Effector memory CD4-positive, alpha-beta T cell (primary cell): ENCODE measurements at regions not wholly inside any gene's neighbourhood (a gene's known extent, or its start where the extent isn't known, plus 50 kb on each side); places are given as distances from the start of the nearest gene placed in this dataset.

Source experiments
- DNase-seq, 3 donors: peaks; one replicate each; pipeline ENCODE4 v3.0.0-alpha.2; 2020
- H3K27ac ChIP-seq: 2 replicates; pipeline ENCODE4 v1.7.0; 2013; ENCODE audit warnings: mild to moderate bottlenecking, low read length, moderate library complexity; ENCODE audit not compliant: insufficient read depth, poor library complexity, severe bottlenecking
- H3K27me3 ChIP-seq: replicated peaks from 2 replicates; pipeline ENCODE4 v1.7.0; 2013; ENCODE audit warnings: mild to moderate bottlenecking, low read length; ENCODE audit not compliant: insufficient read depth, control insufficient read depth, poor library complexity, severe bottlenecking
- H3K36me3 ChIP-seq: 2 replicates; pipeline ENCODE4 v1.7.0; 2013; ENCODE audit warnings: mild to moderate bottlenecking, low read length, moderate library complexity; ENCODE audit not compliant: control insufficient read depth, insufficient read depth
- H3K4me1 ChIP-seq: 2 replicates; pipeline ENCODE4 v1.7.0; 2013; ENCODE audit warnings: low read length, mild to moderate bottlenecking; ENCODE audit not compliant: control insufficient read depth, insufficient read depth, poor library complexity, severe bottlenecking
- H3K4me3 ChIP-seq: 2 replicates; pipeline ENCODE4 v1.7.0; 2013; ENCODE audit warnings: low read length, low read depth, mild to moderate bottlenecking; ENCODE audit not compliant: insufficient read depth, poor library complexity, severe bottlenecking
- H3K9me3 ChIP-seq: 2 replicates; pipeline ENCODE4 v1.7.0; 2013; ENCODE audit warnings: mild to moderate bottlenecking, low read length, moderate library complexity; ENCODE audit not compliant: control insufficient read depth

GRCh38 chr6:17047889-17048288 lies 54.0 kb upstream of the STMND1 start:
- H3K27me3 ChIP-seq, result no peaks in the 10 kb centered on the region
- no peaks in the 10 kb centered on the region for H3K9me3 ChIP-seq
- H3K36me3 ChIP-seq, result no peaks in the 10 kb centered on the region
- DNase-seq, result no peak
- H3K4me1 ChIP-seq, result no peaks in the 10 kb centered on the region
- H3K27ac ChIP-seq, result no peak overlapping the region
- H3K4me3 ChIP-seq, result no peak overlapping the region

GRCh38 chr6:17045581-17046322 lies 56.1 kb upstream of the STMND1 start:
- H3K27ac ChIP-seq, result no peak overlapping the region
- no peak overlapping the region for H3K4me3 ChIP-seq
- H3K27me3 ChIP-seq, result no peaks in the 10 kb centered on the region
- H3K36me3 ChIP-seq, result no peaks in the 10 kb centered on the region
- no peaks in the 10 kb centered on the region for H3K4me1 ChIP-seq
- no peaks in the 10 kb centered on the region for H3K9me3 ChIP-seq
- DNase-seq, result no peak

- no peaks in the 10 kb centered on the region for H3K27me3 ChIP-seq
- no peak overlapping the region for H3K27ac ChIP-seq
- H3K4me3 ChIP-seq, result no peak overlapping the region
- no peak for DNase-seq
- no peaks in the 10 kb centered on the region for H3K36me3 ChIP-seq
- H3K9me3 ChIP-seq, result no peaks in the 10 kb centered on the region
- H3K4me1 ChIP-seq, result no peaks in the 10 kb centered on the region
Measured at GRCh38 chr6:17043148-17043522, 58.7 kb upstream of the STMND1 start.

GRCh38 chr6:17042422-17043147 lies 59.3 kb upstream of the STMND1 start:
- H3K36me3 ChIP-seq, result no peaks in the 10 kb centered on the region
- no peak for DNase-seq
- no peaks in the 10 kb centered on the region for H3K9me3 ChIP-seq
- H3K4me1 ChIP-seq, result no peaks in the 10 kb centered on the region
- H3K4me3 ChIP-seq, result no peak overlapping the region
- H3K27me3 ChIP-seq, result no peaks in the 10 kb centered on the region
- no peak overlapping the region for H3K27ac ChIP-seq

GRCh38 chr6:17039266-17039665 lies 62.6 kb upstream of the STMND1 start:
- H3K4me3 ChIP-seq, result no peak overlapping the region
- no peaks in the 10 kb centered on the region for H3K9me3 ChIP-seq
- H3K4me1 ChIP-seq, result no peaks in the 10 kb centered on the region
- no peaks in the 10 kb centered on the region for H3K27me3 ChIP-seq
- no peaks in the 10 kb centered on the region for H3K36me3 ChIP-seq
- no peak overlapping the region for H3K27ac ChIP-seq
- no peak for DNase-seq

GRCh38 chr6:17038316-17038715 lies 63.5 kb upstream of the STMND1 start:
- DNase-seq, result no peak
- no peaks in the 10 kb centered on the region for H3K4me1 ChIP-seq
- H3K9me3 ChIP-seq, result no peaks in the 10 kb centered on the region
- no peaks in the 10 kb centered on the region for H3K27me3 ChIP-seq
- H3K36me3 ChIP-seq, result no peaks in the 10 kb centered on the region
- no peak overlapping the region for H3K4me3 ChIP-seq
- H3K27ac ChIP-seq, result no peak overlapping the region

GRCh38 chr6:17036065-17036393 lies 65.8 kb upstream of the STMND1 start:
- Histone ChIP-seq H3K27ac (no peak overlapping the region), H3K27me3 (no peaks in the 10 kb centered on the region), H3K4me3 (no peak overlapping the region), H3K9me3 (no peaks in the 10 kb centered on the region), H3K4me1 (no peaks in the 10 kb centered on the region), H3K36me3 (no peaks in the 10 kb centered on the region)
- DNase-seq, result no peak

GRCh38 chr6:17035257-17036064 lies 66.4 kb upstream of the STMND1 start:
- Histone ChIP-seq H3K4me3 (no peak overlapping the region), H3K36me3 (no peaks in the 10 kb centered on the region), H3K9me3 (no peaks in the 10 kb centered on the region), H3K4me1 (no peaks in the 10 kb centered on the region), H3K27ac (no peak overlapping the region), H3K27me3 (no peaks in the 10 kb centered on the region)
- no peak for DNase-seq

- DNase-seq, result no peak
- Histone ChIP-seq H3K27me3 (no peaks in the 10 kb centered on the region), H3K9me3 (no peaks in the 10 kb centered on the region), H3K36me3 (no peaks in the 10 kb centered on the region), H3K4me3 (no peak overlapping the region), H3K4me1 (no peaks in the 10 kb centered on the region), H3K27ac (no peak overlapping the region)
Measured at GRCh38 chr6:17033746-17034145, 68.1 kb upstream of the STMND1 start.
